HG02678 (cell line): ENCODE measurements at regions not wholly inside any gene's neighbourhood (a gene's known extent, or its start where the extent isn't known, plus 50 kb on each side); places are given as distances from the start of the nearest gene placed in this dataset.
A peak's percentile ranks its signal among the peaks of the same experiment; 100 is the strongest.

ENCODE experiments used
- ATAC-seq: cut with Tn5 transposase; IDR thresholded peaks from one replicate; pipeline ENCODE4 v1.9.1; 2021; ENCODE audit warnings: mild to moderate bottlenecking, moderate library complexity; ENCODE audit not compliant: unreplicated experiment

DNA sequence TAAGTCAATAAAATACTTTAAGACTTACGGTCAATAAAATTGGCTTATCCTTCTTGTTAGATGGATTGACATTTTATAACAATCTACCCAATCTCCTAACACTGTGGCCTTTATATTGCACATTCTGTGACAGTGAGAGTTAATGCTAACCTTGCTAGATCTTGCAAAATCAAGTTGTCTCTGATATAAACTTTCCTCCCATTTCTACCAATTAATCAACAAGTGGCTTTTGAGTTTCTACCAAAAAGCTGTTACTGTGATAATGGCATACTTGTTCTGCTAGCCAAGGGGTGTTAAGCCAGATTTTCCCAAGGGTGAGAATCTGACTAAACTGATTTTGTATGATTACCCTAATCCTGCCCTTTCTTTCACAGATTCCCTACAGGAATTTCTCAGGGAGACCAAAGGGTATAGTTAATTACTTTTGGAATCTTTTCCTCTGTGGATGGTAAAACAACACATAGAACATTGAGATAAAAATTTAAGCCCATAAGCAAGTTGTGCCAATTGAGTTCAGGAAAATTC is 174.1 kb upstream of the SUCLG2 start:
- ATAC-seq, result no peak

DNA sequence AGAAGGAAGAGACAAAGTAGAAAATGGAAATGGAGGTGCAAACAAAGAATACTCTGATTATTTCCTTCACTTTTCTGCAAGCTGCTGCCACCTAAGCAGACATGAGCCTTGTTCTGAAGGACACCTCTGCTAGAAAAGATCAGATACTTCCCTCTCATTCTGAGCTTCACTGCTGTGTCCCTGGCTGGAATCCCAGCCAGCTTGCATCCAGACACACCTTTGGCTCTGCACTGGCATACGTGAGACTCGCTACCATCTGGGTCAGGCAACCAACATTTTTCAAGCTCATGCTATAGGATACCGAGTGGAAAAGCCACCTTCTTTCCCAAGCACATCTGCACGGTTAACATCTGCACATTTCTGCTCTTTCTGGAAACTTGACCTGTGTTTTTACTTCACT is 166.7 kb upstream of the SUCLG2 start:
- ATAC-seq, result no peak

DNA sequence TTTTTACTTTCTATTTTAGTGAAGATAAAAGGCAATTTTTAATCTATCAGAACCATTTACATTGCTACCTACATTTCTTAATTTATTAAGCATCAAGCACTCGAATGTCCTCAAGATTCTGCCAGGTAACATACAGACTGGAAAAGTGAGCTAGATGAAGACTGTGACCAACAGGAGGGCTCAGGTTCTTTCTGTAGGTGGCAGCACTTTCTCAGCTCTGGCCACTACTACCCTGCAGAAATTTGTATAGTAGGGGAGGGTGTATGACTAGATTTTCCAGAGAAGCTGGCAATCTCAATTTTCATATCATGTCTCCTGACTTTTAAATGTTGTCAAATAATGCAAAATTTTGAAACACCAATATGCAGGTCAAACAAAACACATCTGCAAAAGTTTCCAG is 165.0 kb upstream of the SUCLG2 start:
- ATAC-seq, result no peak

DNA sequence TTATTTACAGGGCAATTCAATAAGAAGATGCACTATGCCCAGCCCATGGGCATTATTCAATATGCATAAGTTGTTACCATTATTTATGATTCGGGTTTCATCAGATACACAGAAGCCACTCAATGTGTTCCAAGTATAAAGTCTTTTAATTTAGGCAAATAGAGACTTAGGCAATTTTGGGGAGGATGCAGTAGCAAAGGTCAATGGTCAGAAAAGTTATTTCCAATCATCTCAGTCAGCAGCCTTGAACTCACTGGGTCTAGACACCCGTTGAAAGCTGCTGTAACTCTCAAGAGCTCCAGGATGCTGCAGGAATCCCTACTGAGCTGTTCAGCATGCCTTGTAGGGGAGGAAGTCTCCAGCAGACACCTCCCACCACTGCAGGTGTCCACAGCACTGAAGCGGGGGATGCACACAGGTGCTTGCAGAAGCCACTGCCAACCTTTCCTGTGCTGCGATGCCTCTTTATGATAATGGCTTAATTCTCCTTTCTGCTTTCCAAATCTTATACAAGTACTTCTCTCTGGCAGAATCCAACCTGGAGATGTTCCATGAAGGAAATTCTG is 155.0 kb upstream of the SUCLG2 start:
- ATAC-seq, result no peak

DNA sequence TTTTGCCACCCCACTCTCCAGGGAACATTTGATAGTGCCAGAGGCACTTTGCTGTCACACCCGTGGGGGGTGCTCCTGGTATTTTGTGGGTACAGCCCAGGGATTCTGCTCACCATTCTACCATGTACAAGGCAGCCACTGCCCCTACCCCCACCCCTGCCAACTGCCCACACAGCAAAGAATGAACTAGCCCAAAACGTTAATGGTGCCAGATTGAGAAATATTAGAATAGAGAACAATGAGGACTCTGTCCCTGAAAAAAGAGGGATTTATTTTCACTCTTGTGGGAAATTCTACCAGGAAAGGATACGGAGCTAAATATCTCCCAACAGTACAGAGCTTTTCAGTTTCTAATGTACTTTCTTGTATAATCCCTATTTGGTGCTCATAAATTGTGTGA is 154.5 kb upstream of the SUCLG2 start:
- ATAC-seq, result no peak

DNA sequence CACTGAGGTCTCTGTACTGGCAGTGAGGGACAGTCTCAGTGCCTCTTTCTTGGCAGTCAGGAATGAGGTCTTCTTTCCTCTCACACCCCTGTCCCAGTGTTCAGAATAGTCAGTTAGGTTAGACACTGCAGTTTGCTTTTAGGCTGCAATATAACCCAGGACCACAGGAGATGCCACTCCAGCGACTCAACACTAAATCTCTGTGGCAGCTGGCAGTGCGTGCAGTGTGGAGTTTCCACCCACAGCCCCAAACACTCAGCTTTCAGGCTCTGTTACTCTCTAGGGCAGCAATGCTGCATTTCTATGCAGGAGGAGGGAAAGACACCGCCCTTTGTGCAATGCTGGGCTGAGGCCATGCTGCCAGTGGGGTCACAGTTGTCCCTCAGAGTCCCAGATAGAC is 150.2 kb upstream of the SUCLG2 start:
- ATAC-seq, result no peak

DNA sequence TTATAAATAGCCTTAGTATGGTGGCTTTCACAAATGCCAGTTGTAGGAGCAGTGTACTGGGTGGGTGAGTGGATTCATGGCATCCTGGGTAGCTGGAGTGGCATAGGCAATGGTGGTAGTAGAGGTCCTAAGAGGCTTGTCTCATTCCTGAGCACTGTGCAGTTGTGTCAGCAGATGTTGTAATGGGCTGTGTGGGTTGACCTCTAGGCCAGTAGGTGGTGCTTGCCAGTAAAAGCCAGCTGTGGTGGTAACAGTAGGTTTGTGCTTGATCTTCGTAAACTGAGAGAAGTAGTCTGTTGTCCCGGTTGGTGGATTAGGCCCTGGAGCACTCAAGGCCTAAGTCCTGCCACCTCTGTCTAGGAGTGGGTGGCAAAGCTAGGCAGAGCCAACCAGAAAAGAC is 149.7 kb upstream of the SUCLG2 start:
- no peak for ATAC-seq

DNA sequence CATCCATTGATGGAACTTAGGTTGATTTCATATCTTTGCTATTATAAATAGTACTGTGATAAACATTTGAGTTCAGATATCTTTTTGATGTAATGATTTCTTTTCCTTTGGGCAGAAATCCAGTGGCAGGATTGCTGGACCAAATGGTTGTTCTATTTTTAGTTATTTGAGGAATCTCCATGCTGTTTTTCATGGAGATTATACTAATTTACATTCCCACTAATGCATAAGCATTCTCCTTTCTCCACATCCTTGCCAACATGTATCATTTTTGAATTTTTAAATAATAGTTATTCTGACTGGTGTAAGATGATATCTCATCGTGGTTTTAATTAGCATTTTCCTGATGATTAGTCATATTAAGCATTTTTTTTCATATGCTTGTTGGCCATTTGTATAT is 144.0 kb upstream of the SUCLG2 start:
- ATAC-seq, result no peak

DNA sequence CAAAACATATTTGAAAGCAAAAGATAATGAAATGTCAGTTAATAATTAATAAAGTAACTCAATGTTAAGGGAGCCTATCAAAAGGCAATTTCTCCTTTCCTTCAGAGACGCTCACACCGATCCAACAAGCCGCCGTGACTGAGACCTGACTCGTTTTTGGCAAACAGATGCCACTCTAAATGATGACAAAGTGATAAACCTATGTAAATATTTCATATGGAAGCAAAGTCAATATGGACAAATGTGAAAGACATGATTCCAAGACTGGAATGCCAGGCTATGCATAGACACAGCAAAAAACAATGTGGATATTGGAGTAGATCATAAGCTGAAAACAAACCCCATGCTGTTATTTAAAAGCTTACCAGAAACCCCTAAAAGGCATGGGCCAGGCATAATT is 137.2 kb upstream of the SUCLG2 start:
- no peak for ATAC-seq

DNA sequence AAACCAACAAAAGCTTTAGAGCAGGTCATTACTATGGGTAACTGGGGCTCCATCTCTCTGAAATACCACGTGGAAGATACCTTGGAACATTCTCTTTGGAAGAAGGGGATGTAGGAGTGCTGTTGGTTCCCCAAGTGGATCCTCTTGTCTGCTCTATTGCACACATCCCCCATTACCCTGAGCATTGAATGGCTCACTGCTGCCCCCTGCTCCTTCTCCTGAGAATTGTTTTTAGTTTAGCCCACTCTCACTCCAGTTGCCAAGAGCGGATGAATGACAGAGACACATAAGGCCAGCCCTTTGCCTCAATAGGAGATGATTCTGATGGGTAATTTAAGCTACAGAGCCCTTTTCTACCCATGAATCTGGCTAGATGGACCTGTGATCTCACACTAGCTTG is 135.6 kb upstream of the SUCLG2 start:
- ATAC-seq, result peak; percentile 94

DNA sequence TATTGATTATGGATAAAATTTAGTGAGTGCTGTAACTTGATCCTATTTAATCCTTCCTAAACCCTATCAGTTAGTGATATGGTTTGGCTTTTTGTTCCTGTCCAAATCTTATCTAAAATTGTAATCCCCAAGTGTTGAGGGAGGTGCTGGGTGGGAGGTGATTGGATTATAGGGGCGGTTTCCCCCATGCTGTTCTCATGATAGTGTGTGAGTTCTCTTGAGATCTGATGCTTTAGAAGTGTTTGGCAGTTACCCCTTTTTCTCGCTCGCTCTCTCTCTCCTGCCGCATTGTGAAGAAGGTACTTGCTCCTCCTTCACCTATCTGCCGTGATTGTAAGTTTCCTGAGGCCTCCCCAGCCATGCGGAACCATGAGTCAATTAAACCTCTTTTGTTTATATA is 134.0 kb upstream of the SUCLG2 start:
- ATAC-seq, result no peak

DNA sequence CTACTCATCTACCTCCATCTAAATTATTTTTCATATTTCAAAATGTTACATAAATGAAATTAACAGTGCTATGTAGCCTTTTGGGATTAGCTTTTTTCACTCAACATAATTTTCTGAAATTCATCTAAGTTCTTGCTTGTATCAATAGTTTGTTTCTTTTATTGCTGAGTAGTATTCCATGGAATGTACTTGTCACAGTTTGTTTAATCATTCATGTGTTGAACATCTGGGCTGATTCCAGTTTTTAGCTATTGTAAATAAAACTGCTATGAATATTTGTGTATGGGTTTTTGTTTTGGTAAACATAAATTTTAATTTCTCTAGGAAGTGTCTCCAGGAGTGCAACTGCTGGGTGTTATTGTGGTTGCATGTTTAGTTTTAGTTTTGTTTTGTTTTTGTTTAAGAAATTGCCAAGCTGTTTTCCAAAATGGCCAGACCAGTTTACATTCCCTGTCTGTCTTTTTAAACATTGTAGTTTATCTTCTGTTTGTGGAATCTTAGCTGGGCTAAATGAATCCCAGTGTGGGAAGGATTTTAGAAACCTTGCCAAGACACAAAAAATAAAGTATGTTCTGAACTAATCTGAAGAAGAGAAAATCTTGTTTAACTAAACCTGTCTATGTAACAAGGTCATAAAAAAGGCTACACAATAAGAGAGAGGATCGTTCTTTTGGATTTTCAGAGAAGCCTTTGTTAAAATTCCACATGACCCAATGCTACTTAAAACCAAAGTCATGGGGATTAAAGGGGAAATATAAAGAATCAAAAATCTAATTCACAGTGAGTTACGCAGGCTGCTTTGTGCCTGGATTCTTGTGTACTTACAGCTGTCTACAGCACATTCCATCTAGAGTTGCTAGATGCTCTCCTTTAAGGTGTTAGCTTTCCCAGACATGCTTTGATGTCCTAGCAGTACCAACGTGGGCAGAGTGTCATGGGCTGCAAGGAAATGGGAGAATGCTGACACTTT is 129.2 kb upstream of the SUCLG2 start:
- no peak for ATAC-seq

DNA sequence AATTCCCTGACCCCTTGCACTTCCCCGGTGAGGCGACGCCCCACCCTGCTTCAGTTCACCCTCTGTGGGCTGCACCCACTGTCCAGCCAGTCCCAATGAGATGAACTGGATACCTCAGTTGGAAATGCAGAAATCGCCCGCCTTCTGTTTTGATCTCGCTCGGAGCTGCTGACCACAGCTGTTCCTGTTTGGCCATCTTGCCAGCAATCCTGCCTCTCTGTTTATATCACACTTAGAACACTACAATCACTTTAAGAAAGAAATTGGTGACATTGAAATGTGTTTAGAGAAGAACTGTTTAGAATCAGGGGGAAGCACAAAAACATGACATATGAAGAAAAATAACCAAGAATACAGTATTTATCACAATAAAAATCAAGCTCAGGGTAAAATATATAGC is 127.5 kb upstream of the SUCLG2 start:
- ATAC-seq, result no peak

DNA sequence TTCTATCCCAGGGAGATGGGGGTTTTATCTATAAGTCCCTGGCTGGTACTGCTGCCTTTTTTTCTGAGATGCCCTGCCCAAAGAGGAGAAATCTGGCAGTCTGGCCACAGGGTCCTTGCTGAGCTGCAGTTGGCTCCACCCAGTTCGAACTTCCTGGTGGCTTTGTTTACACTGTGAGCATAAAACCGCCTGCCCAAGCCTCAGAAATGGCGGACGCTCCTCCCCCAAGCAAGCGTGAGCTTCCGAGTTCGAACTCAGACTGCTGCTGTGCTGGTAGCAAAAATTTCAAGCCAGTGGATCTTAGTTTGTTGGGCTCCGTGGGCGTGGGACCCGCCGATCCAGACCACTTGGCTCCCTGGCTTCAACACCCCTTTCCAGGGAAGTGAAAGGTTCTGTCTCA is 126.8 kb upstream of the SUCLG2 start:
- no peak for ATAC-seq

DNA sequence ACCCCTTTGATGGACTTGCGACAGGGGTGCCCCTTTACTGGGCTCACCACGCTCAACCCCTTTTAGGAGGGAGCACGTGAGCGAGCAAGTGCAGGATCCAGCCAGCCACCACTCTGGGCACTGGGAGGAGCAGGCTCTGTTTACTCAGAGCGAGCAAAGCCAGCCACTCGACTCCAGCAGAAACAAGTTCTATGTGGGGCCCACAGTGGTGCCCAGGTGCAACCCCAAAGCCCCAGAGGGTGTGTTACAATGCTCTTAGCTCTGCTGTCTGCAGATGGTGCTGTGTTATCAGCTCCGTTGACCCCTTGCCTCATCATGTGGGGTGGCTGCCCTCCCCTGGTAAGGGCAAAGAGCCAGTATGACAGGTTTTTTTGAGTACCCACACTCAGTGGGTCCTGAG is 120.3 kb upstream of the SUCLG2 start:
- no peak for ATAC-seq

DNA sequence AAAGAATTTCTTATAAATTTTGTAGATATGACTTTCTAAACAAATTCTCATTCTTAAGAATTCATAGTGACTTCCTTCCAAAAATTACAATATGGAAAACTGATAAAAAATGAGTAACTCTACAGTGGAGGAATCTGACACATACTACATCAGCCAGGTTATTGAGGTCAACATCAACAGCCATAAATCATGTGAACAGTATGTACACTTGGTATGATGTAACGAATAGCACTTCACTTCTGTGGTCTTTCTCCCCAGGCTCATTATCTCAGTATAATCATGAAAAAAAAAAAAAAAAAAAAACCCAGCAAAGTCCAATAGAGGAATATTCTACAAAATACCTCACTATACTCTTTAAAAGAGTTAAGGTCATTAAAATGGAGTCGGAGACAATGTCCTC is 111.2 kb upstream of the SUCLG2 start:
- ATAC-seq, result no peak

DNA sequence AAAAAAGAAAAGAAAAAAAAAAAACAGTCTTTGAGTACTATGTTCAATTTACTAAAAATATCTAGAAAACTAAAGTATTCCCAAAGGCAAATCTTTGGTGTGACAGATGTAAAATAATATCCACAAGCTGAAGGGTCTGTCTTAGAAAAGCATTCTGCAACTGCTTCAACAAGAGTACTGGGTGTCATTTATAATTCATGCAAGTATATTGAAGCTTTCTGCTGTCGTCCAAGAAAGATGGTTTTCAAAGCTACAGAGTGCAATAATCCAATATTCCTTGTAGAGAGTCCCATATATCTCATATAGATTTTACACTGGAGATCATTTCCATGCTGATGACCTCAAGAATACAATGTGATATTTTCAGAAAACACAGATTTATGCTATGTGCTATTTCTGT is 90.9 kb upstream of the SUCLG2 start:
- no peak for ATAC-seq

DNA sequence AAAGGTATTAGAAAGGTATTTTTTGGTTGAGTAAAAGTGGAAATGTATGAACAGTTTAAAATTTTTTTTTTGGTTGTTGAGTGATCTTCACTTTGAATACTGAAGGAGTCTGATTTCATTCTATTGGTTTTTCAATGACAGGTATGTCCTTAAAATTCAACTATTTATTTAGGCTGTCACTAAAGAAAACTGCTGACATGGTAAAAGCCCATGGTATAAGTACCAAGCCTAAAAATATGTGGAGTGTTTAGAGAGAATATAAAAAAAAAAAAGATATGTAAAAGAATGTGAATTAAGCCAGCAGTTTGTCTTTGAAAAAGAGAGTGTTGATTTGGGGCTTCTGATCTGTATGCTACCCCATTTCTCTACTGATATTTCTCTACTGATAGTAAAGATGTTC is 90.3 kb upstream of the SUCLG2 start:
- no peak for ATAC-seq

DNA sequence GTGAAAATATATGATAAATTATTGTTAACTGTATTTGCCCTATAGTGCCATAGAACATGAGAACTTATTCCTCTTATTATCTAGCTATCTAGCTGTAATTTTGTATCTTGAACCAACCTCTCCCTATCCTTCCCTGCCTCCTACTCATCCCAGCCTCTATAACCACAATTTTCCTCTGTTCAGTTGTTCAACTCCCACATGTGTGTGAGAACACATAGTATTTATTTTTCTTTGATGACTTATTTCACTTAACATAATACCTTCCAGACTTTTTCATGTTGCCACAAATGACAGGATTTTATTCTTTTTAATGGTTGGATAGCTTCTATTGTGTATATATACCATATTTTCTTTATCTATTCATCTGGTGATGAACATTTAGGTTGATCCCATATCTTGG is 85.4 kb upstream of the SUCLG2 start:
- ATAC-seq, result no peak

DNA sequence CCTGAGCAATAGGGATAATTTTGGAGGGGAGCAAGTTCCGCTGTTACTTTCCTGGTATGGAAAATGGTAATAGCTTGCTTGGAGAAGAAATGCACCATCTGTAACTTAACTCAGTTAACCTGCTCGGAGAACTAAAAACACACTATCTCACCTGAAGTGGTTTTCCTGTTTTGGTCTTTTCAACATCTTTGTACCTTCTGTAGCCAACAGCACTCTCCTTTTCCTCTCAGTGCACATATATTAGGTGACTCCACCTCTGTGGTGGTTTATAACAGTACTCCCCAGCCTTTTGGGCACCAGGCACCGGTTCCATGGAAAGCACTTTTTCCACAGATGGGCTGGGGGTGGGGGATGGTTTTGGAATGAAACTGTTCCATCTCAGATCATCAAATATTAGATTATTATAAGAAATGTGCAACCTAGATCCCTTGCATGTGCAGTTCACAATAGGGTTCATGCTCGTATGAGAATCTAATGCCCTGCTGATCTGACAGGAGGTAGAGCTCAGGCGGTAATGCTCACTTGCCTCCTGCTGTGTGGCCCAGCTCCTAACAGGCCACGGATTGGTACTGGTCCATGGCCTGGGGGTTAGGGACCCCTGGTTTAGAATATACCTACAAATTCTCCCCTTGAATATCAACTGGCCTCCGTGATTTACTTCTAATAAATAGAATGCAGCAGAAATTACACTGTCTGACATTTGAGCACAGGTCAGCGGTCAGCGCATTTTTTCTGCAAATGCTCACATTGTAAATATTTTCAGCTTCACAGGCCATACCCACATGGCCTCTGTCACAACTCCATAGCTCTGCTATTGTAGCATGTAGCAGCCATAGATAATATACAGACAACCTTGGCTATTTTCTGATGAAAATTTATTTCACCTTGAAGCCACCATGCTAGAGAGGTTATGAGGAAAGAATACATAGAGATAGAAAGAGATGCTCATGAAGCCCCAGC is 83.8 kb upstream of the SUCLG2 start:
- no peak for ATAC-seq

DNA sequence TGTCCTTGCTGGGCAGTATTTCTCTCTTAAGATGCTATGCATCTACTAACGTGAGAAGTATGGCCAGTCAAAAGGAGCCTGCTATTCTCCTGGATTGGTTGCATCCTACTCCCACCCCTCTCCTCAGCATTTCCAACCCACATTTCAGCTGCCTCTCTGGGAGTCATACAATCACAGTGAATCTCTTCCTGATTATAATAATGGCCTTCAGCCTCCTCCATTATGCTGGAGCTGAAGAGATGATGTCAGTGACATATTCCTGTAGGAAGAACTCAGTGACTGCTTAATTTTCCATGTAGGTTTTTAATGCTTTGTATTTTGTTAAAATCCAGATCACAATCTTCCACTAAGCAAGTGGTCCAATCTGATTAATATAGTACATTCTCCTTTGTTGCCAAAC is 82.7 kb upstream of the SUCLG2 start:
- ATAC-seq, result no peak
